Tibial artery (tissue), 4 donors: ENCODE measurements at regions not wholly inside any gene's neighbourhood (a gene's known extent, or its start where the extent isn't known, plus 50 kb on each side); places are given as distances from the start of the nearest gene placed in this dataset.

Experiments
- DNase-seq, 2 donors: peaks; one replicate each; pipeline ENCODE4 v3.0.0-alpha.2; 2019
- H3K27ac ChIP-seq, 2 donors: fragments of 200-600 bp; sonication (generic) in 1 of 2; 1 replicate in 1 of 2; 2 replicates in 1 of 2; pipeline ENCODE4 v1.5.1; 2018 to 2019; ENCODE audit warnings: mild to moderate bottlenecking in 1 of 2
- H3K27me3 ChIP-seq, 2 donors: fragments of 200-600 bp; sonication (generic) in 1 of 2; one replicate each; pipeline versions ENCODE4 v1.5.1 to v1.6.0; 2016 to 2019
- H3K36me3 ChIP-seq, 3 donors: fragments of 200-600 bp; sonication (generic) in 2 of 3; one replicate each; pipeline ENCODE4 v1.5.1; 2016 to 2019; ENCODE audit warnings: mild to moderate bottlenecking in 2 of 3
- H3K4me1 ChIP-seq, 4 donors: fragments of 200-600 bp; sonication (generic) in 2 of 4; 1 replicate in 3 of 4; 2 replicates in 1 of 4; pipeline ENCODE4 v1.5.1; 2016 to 2019
- H3K4me3 ChIP-seq, 2 donors: fragments of 200-600 bp; sonication (generic) in 1 of 2; 1 replicate in 1 of 2; 2 replicates in 1 of 2; pipeline ENCODE4 v1.5.1; 2018 to 2019; ENCODE audit warnings: mild to moderate bottlenecking in 2 of 2
- H3K9me3 ChIP-seq, 3 donors: fragments of 200-600 bp; sonication (generic) in 1 of 3; one replicate each; pipeline ENCODE4 v1.5.1; 2016 to 2019
- CTCF ChIP-seq, 2 experiments: fragments of 200-600 bp in 1 of 2; fragments of 450-650 bp in 1 of 2; IDR thresholded peaks; one replicate each; pipeline ENCODE4 v1.5.1; 2017 to 2019; ENCODE audit warnings: antibody characterized with exemption in 2 of 2, mild to moderate bottlenecking in 1 of 2, moderate library complexity in 1 of 2
- intact Hi-C: fragments of 100-400 bp; cut with DNase I; formaldehyde crosslinking; loops from one replicate; pipeline ENCODE4 v1.15.0; 2023; ENCODE audit warnings: low total_unique reads

GRCh38 chr4:110898290-110898689 is 275.4 kb upstream of the PITX2 start:
- Histone ChIP-seq H3K36me3 (no peaks in the 10 kb centered on the region), H3K27ac (no peak overlapping the region), H3K4me3 (no peak overlapping the region), H3K9me3 (no peaks in the 10 kb centered on the region), H3K27me3 (no peaks in the 10 kb centered on the region), H3K4me1 (peaks cover 0 to 21% (median 0%) of the 10 kb centered on the region in 4 donors)
- TF ChIP-seq CTCF (IDR thresholded peaks at IDR 0.05): no peak
- DNase-seq: no peak
- intact Hi-C loops: no loop called here

DNA sequence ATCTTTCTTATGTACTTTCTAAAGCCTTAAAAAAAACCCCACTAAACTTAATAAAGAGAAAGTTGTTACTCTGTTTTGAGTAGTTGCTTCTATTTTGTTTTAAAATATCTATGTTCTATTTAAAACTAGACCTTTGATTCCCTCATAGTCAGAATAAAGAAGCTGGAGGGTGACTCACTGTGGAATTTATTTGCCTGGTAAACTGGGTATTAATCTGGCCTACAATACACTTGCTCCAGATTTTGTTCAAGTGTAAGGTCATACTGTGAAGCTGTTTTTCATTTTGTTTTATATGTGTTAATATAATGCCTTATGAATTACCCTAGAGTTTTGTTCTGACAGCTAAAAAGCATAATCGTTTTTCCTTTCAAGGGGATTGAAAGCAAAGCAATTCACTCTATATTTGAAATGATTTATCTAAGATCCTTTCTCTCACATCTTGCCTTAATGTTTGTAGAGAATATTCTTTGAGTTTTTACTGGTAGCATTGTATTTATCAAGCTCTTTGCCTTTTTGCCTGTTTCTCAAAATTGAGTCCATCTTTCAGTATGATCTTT is 277.4 kb upstream of the PITX2 start:
- no peak for TF ChIP-seq CTCF (IDR thresholded peaks at IDR 0.05)
- H3K4me3 ChIP-seq: no peak overlapping the region
- intact Hi-C loops: no loop called here

DNA sequence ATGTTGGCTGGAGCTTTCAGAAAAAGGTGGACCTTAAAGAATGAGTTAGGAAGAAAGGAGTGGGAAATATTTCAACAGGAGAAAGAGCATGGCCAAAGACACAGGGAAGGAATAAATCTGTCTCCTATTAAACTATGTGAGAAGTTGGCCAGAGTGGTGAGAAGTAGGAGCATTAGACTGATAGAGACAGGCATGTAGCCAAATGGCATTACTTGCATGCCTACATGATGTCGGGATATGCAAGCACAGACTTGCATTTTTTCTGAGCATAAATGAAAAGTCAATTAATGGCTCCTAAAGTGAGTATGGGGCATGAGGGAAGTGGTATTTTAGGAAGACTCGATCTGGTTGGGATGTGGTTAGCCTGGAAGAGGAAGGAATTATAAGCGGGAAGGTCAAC is 279.6 kb upstream of the PITX2 start:
- TF ChIP-seq CTCF (IDR thresholded peaks at IDR 0.05): no peak
- Histone ChIP-seq H3K36me3 (no peaks in the 10 kb centered on the region), H3K4me3 (no peak overlapping the region), H3K9me3 (no peaks in the 10 kb centered on the region), H3K27me3 (no peaks in the 10 kb centered on the region), H3K4me1 (peaks cover 0 to 21% (median 0%) of the 10 kb centered on the region in 4 donors), H3K27ac (no peak overlapping the region)
- intact Hi-C loops: no loop called here
- no peak for DNase-seq

More for the DNA sequence above, 277.4 kb upstream of the PITX2 start:
- Histone ChIP-seq H3K27ac (peak overlapping the region in 1 of 2 donors; percentile 16), H3K4me1 (peaks cover 0 to 21% (median 0%) of the 10 kb centered on the region in 4 donors), H3K27me3 (no peaks in the 10 kb centered on the region), H3K36me3 (no peaks in the 10 kb centered on the region), H3K9me3 (no peaks in the 10 kb centered on the region)
- no peak for DNase-seq

DNA sequence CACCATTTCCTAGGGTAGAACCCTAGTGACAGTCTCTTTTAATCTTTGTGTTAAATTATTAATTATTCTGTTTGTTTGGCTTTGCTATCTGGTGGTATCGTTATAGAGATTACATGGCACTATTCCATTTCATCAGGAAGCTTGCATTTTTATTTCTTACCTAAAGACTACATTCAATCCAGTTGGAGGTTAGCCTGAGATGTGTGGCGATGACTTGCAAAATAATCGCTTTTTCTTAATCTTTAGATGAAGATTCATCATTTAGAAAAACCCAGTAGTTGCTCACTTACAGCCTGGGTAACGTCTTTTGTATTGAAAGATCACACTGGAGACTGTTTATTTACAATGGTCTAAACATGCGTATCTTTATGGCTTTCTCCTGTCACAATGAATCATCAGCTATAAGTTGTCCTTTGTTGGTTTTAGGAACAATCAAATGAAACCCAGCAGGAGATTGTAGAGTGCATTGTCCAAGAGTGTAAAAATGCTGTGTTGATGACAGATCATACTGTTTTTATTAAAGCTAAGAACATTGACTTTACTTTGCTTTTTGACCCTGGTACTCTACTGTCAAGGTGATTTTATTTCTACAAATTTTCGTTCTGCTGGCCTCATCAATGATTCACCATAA is 281.7 kb upstream of the PITX2 start:
- TF ChIP-seq CTCF (IDR thresholded peaks at IDR 0.05): no peak
- H3K27ac ChIP-seq: no peak overlapping the region
- intact Hi-C loops: no loop called here
- H3K36me3 ChIP-seq: no peaks in the 10 kb centered on the region
- DNase-seq: no peak
- H3K4me1 ChIP-seq: peaks cover 0 to 14% (median 0%) of the 10 kb centered on the region in 4 donors
- no peak overlapping the region for H3K4me3 ChIP-seq
- H3K27me3 ChIP-seq: no peaks in the 10 kb centered on the region
- H3K9me3 ChIP-seq: no peaks in the 10 kb centered on the region

- no peak for DNase-seq
- Histone ChIP-seq H3K9me3 (no peaks in the 10 kb centered on the region), H3K4me3 (no peak overlapping the region), H3K36me3 (no peaks in the 10 kb centered on the region), H3K27me3 (no peaks in the 10 kb centered on the region), H3K27ac (no peak overlapping the region), H3K4me1 (peaks cover 0 to 6% (median 0%) of the 10 kb centered on the region in 4 donors)
- intact Hi-C loops: no loop called here
- TF ChIP-seq CTCF (IDR thresholded peaks at IDR 0.05): no peak
These were observed 282.5 kb upstream of the PITX2 start for GRCh38 chr4:110905367-110905766.
